Right lung (tissue), 2 donors: ENCODE measurements at regions not wholly inside any gene's neighbourhood (a gene's known extent, or its start where the extent isn't known, plus 50 kb on each side); places are given as distances from the start of the nearest gene placed in this dataset.
A peak's percentile ranks its signal among the peaks of the same experiment; 100 is the strongest.

Experiments
- DNase-seq, 2 donors: peaks; one replicate each; pipeline ENCODE4 v3.0.0-alpha.2; 2013

GRCh38 chr9:8088477-8088876 is 288.9 kb upstream of the DMAC1 start:
- no peak for DNase-seq

- DNase-seq = peak; percentile 42 to 51
These were observed 286.4 kb upstream of the DMAC1 start for GRCh38 chr9:8085986-8086385.

DNA sequence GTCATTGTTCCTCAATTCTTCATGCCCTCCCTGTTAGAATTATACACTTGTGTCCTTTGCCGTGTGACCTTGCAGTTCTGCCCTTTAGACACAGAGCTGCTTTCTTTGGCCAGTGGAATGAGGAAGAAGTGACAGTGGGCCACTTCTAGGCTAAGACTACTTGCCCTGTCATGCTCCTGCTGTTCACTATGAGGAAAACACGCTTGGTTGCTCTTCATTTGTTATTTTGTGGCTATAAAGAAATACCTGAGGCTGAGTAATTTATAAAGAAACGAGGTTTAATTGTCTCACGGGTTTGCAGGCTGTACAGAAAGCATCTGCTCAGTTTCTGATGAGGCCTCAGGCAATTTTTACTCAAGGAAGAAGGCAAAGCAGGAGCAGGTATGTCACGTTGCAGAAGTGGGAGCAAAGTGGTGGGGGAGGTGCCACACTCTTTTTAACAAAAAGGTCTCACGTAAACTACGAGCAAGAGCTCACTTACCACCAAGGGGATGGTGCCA is 279.1 kb upstream of the DMAC1 start:
- DNase-seq = no peak

GRCh38 chr9:8074713-8075286 is 275.2 kb upstream of the DMAC1 start:
- no peak for DNase-seq

DNA sequence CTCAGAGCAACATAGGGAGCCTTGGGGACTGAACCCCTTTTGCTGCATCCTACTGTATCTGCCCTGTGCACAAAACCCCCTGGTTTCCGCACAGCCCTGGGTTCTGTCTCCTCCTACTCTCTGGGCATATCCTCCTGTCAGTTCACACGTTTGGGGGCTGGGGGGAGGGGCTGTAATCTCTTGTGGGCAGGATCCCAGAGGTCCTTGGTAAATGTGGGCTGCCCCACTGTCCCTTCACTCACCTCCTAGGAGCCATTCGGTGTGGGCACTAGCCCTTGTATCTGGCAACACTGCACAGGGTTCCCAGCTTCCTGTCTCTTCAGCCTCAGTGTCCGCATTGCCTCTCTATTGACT is 271.8 kb upstream of the DMAC1 start:
- DNase-seq = no peak

DNA sequence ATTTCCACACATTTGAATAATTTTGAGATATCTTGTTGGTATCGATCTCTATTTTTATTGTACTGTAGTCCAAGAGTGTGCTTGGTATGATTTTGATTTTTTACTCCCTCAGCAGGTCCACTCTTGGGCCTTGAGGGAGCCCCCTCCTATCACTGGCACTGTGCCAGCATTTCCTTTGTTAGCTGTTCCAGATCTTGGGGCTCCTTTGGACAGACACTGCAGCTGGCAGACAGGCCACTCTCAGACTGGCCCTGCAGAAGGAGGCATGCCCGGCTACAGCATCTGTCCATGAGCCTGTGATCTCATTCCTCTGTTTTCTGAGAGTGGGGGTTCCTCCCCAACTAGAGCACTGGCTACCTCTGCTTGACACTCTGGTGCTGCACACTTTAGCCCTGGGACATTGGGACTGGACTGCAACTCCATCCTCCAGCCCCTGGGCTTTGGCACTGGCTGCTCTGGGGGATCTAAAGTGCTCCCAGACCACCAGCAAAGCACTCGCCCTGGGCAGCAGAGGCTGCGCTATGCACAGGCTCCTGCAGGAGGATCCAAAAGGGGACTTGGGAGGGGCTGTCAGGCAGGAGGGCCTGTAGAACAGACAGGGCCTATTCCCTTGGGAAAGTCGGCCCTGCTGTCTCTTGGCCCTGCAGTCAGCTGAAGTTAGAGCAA is 271.3 kb upstream of the DMAC1 start:
- no peak for DNase-seq

DNA sequence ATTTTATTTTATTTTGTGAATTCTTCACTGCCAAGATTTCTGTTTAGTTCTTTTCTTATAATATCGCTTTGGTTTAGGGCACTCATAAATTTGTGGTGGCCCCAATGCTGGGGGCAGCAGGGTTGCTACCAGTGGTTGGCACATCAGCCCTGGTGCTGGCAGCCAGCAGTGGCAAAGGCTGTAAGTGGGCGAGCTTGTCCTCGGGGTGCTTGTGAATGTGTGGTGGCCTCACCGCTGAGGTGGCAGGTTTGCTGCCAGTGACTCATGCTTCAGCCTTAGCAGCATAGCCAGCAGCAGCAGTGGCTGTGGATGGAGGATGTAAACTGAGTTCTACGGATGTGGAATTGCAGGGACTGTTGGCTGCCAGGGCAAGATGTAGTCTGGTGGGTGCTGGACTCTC is 262.9 kb upstream of the DMAC1 start:
- no peak for DNase-seq

DNA sequence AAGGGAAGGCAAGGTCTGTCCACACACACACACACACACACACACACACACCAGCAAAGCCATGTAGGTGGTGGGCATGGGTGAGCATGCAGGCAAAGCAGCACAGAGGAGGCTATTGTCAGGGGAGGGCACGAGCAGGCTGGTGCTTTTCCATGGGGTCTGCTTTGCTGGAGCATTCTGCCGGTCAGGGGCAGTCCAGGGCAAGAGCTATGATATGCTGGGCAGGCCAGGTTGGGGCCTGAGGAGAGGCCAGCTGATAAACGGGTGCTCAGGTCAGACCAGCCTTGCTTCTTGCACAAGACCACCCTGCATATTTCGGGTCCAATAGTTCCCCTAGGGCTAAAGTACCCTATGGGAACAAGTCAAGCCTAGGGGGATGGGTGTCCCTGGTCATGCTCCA is 253.9 kb upstream of the DMAC1 start:
- no peak for DNase-seq

- DNase-seq = no peak
These were observed 253.4 kb upstream of the DMAC1 start for GRCh38 chr9:8052991-8053390.

GRCh38 chr9:8037745-8038144 is 238.2 kb upstream of the DMAC1 start:
- no peak for DNase-seq

DNA sequence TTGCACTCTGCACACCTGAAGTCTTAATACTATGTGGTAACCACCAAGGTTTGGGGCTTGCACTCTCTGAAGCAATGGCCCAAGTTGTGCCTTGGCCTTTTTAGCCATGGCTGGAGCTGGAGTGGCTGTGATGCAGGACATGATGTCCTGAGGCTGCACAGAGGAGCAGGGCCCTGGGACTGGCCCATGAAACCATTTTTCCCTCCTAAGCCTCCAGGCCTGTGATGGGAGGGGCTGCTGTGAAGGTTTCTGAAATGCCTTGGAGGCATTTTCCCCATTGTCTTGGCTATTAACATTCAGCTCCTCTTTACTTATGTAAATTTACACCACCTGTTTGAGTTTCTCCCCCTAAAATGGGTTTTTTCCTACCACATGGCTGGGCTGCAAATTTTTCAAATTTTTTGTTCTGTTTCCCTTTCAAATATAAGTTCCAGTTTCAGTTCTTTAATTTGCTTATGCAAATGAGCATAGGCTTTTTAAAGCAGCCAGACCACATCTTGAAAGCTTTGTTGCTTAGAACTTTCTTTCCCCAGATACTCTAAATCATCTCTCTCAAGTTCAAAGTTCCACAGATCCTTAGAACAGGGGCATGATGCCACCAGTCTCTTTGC is 237.4 kb upstream of the DMAC1 start:
- no peak for DNase-seq

- no peak for DNase-seq
These were observed 234.2 kb upstream of the DMAC1 start for GRCh38 chr9:8033794-8034193.

- DNase-seq = no peak
These were observed 230.5 kb upstream of the DMAC1 start for GRCh38 chr9:8030095-8030494.

DNA sequence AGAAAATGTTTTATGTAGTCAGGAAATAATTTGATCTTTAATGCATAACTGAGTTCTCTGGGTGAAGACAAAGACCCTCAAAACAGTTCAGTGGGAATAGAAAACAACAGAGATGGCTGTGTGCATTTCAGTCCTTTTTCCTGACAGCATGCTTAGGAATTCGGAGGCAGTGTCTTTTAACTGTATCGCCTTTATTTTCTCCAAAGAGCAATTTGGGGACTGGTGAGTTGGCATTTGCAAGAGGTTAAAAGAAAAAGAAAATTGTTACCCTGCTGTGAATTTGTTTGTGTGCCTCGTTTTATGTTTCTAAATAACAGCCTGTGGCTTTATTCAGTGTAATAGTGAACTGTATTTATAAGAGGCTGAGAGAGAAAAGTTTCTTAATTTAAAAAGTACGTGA is 227.8 kb upstream of the DMAC1 start:
- no peak for DNase-seq

GRCh38 chr9:8025551-8025950 is 226.0 kb upstream of the DMAC1 start:
- peak in 1 of 2 donors; percentile 3 for DNase-seq

GRCh38 chr9:8020186-8020585 is 220.6 kb upstream of the DMAC1 start:
- DNase-seq = no peak

- no peak for DNase-seq
These were observed 220.1 kb upstream of the DMAC1 start for GRCh38 chr9:8019636-8020035.

GRCh38 chr9:8014997-8015682 is 215.6 kb upstream of the DMAC1 start:
- peak in 1 of 2 donors; percentile 1 for DNase-seq

GRCh38 chr9:8012986-8013385 is 213.4 kb upstream of the DMAC1 start:
- DNase-seq = no peak

GRCh38 chr9:8011974-8012373 is 212.4 kb upstream of the DMAC1 start:
- peak in 1 of 2 donors; percentile 6 for DNase-seq

- DNase-seq = no peak
These were observed 197.0 kb upstream of the DMAC1 start for GRCh38 chr9:7996558-7996957.

GRCh38 chr9:7988644-7989280 is 189.2 kb upstream of the DMAC1 start:
- DNase-seq = no peak
